ENCODE measurements at regions not wholly inside any gene's neighbourhood (a gene's known extent, or its start where the extent isn't known, plus 50 kb on each side); places are given as distances from the start of the nearest gene placed in this dataset.

GRCh38 chr2:43085929-43086328 lies 140.5 kb downstream of the ZFP36L2 start:
- no peak overlapping the region for H2AFZ ChIP-seq (ENCODE audit: low read length)
- H3K4me3 ChIP-seq (replicated peaks in 1 of 4; ENCODE audit: control extremely low read depth in 1 of 4, insufficient read depth in 1 of 4, low read depth in 3 of 4, low read length in 4 of 4), result no peak overlapping the region
- peak overlapping the region; percentile 92 for H3K27ac ChIP-seq (ENCODE audit: insufficient read depth, low read length)
- peak overlapping the region; percentile 36 for H3K9ac ChIP-seq (ENCODE audit: insufficient read depth, low read length)
- H3K36me3 ChIP-seq (ENCODE audit: control insufficient read depth, insufficient read depth, low read length), result no peaks in the 10 kb centered on the region
- peak in 1 of 2 donors; percentile 21 for DNase-seq (ENCODE audit: low read depth in 2 of 2)
- no peaks in the 10 kb centered on the region for H3K9me3 ChIP-seq (ENCODE audit: control insufficient read depth, insufficient read depth, low read depth, low read length)
- H3K27me3 ChIP-seq (ENCODE audit: control insufficient read depth, insufficient read depth, low read length), result no peaks in the 10 kb centered on the region
- no peak overlapping the region for H3K4me2 ChIP-seq (ENCODE audit: extremely low read depth, insufficient read depth, low read length)
- no peak for TF ChIP-seq EZH2 (IDR thresholded peaks at IDR 0.05; ENCODE audit: low read length, missing control alignments)
- TF ChIP-seq CTCF (conservative IDR thresholded peaks at IDR 0.05 in 1 of 2, IDR thresholded peaks at IDR 0.05 in 1 of 2; ENCODE audit: low read depth in 1 of 2, low read length in 2 of 2), result no peak
- H3K79me2 ChIP-seq (ENCODE audit: control insufficient read depth, insufficient read depth, low read length), result no peaks in the 10 kb centered on the region
- no peaks in the 10 kb centered on the region for H4K20me1 ChIP-seq (ENCODE audit: control insufficient read depth, extremely low read depth, insufficient read depth, low read length)
- peaks cover 60% of the 10 kb centered on the region for H3K4me1 ChIP-seq (ENCODE audit: control insufficient read depth, extremely low read depth, insufficient read depth, low read length)

GRCh38 chr2:43085505-43085904 lies 140.9 kb downstream of the ZFP36L2 start:
- Histone ChIP-seq H3K4me1 (ENCODE audit: control insufficient read depth, extremely low read depth, insufficient read depth, low read length) (peaks cover 60% of the 10 kb centered on the region), H4K20me1 (ENCODE audit: control insufficient read depth, extremely low read depth, insufficient read depth, low read length) (no peaks in the 10 kb centered on the region), H2AFZ (ENCODE audit: low read length) (no peak overlapping the region), H3K9ac (ENCODE audit: insufficient read depth, low read length) (peak overlapping the region; percentile 36), H3K27ac (ENCODE audit: insufficient read depth, low read length) (peak overlapping the region; percentile 92), H3K27me3 (ENCODE audit: control insufficient read depth, insufficient read depth, low read length) (no peaks in the 10 kb centered on the region), H3K79me2 (ENCODE audit: control insufficient read depth, insufficient read depth, low read length) (no peaks in the 10 kb centered on the region), H3K36me3 (ENCODE audit: control insufficient read depth, insufficient read depth, low read length) (no peaks in the 10 kb centered on the region), H3K4me3 (replicated peaks in 1 of 4; ENCODE audit: control extremely low read depth in 1 of 4, insufficient read depth in 1 of 4, low read depth in 3 of 4, low read length in 4 of 4) (no peak overlapping the region), H3K9me3 (ENCODE audit: control insufficient read depth, insufficient read depth, low read depth, low read length) (no peaks in the 10 kb centered on the region), H3K4me2 (ENCODE audit: extremely low read depth, insufficient read depth, low read length) (no peak overlapping the region)
- DNase-seq (ENCODE audit: low read depth in 2 of 2), result no peak
- no peak for TF ChIP-seq EZH2 (IDR thresholded peaks at IDR 0.05; ENCODE audit: low read length, missing control alignments)
- TF ChIP-seq CTCF (conservative IDR thresholded peaks at IDR 0.05 in 1 of 2, IDR thresholded peaks at IDR 0.05 in 1 of 2; ENCODE audit: low read depth in 1 of 2, low read length in 2 of 2), result no peak

- H3K79me2 ChIP-seq (ENCODE audit: control insufficient read depth, insufficient read depth, low read length), result no peaks in the 10 kb centered on the region
- no peak overlapping the region for H3K4me3 ChIP-seq (replicated peaks in 1 of 4; ENCODE audit: control extremely low read depth in 1 of 4, insufficient read depth in 1 of 4, low read depth in 3 of 4, low read length in 4 of 4)
- H3K9ac ChIP-seq (ENCODE audit: insufficient read depth, low read length), result no peak overlapping the region
- H3K4me1 ChIP-seq (ENCODE audit: control insufficient read depth, extremely low read depth, insufficient read depth, low read length), result peaks cover 60% of the 10 kb centered on the region
- H3K9me3 ChIP-seq (ENCODE audit: control insufficient read depth, insufficient read depth, low read depth, low read length), result no peaks in the 10 kb centered on the region
- H4K20me1 ChIP-seq (ENCODE audit: control insufficient read depth, extremely low read depth, insufficient read depth, low read length), result no peaks in the 10 kb centered on the region
- DNase-seq (ENCODE audit: low read depth in 2 of 2), result peak; percentile 78 to 87
- H2AFZ ChIP-seq (ENCODE audit: low read length), result no peak overlapping the region
- TF ChIP-seq EZH2 (IDR thresholded peaks at IDR 0.05; ENCODE audit: low read length, missing control alignments) (no peak), CTCF (conservative IDR thresholded peaks at IDR 0.05 in 1 of 2, IDR thresholded peaks at IDR 0.05 in 1 of 2; ENCODE audit: low read depth in 1 of 2, low read length in 2 of 2) (no peak)
- H3K27me3 ChIP-seq (ENCODE audit: control insufficient read depth, insufficient read depth, low read length), result no peaks in the 10 kb centered on the region
- peak overlapping the region; percentile 56 for H3K4me2 ChIP-seq (ENCODE audit: extremely low read depth, insufficient read depth, low read length)
- peak overlapping the region; percentile 92 for H3K27ac ChIP-seq (ENCODE audit: insufficient read depth, low read length)
- no peaks in the 10 kb centered on the region for H3K36me3 ChIP-seq (ENCODE audit: control insufficient read depth, insufficient read depth, low read length)
Observed at GRCh38 chr2:43084699-43085091, 141.7 kb downstream of the ZFP36L2 start.

Data from fibroblast of lung (primary cell).